GM21723 (cell line): ENCODE measurements at regions not wholly inside any gene's neighbourhood (a gene's known extent, or its start where the extent isn't known, plus 50 kb on each side); places are given as distances from the start of the nearest gene placed in this dataset.

Source experiments
- ATAC-seq: cut with Tn5 transposase; IDR thresholded peaks from one replicate; pipeline ENCODE4 v1.9.1; 2021; ENCODE audit warnings: mild to moderate bottlenecking, moderate library complexity; ENCODE audit not compliant: unreplicated experiment

GRCh38 chr2:81940266-81940955 lies 1635.9 kb upstream of the LRRTM1 start:
- ATAC-seq = no peak

GRCh38 chr2:81937944-81938343 lies 1633.4 kb upstream of the LRRTM1 start:
- no peak for ATAC-seq

GRCh38 chr2:81903534-81903933 lies 1599.0 kb upstream of the LRRTM1 start:
- no peak for ATAC-seq

GRCh38 chr2:81901017-81901416 lies 1596.5 kb upstream of the LRRTM1 start:
- ATAC-seq = no peak

- no peak for ATAC-seq
Measured at GRCh38 chr2:81895620-81896250, 1591.2 kb upstream of the LRRTM1 start.

DNA sequence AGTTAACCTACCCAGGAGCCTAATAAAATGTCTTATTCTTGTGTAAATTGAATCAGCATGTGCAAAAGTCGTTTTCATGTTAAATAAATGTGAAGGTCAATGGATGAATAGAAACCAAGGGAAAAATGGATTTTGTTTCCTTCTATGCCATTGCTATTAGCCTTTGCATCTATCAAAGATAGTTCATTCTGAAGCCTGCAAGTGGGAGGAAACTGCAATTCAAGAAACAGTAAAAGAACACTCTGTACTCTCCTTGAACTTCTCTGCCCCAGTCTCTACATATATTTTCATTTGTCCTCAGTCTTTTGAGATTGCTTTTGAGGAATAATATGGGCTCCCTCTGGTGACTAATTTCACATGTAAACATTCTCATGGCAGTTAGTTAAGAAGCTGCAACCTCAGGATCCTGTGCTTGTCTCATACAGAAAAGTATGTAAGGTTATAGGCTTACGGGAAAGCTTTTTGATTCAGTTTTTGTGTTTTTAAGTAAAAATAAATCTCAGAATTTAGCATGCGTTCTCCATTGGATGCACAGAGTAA lies 1590.0 kb upstream of the LRRTM1 start:
- ATAC-seq = no peak

- no peak for ATAC-seq
Measured at GRCh38 chr2:81876624-81877023, 1572.1 kb upstream of the LRRTM1 start.

- ATAC-seq = no peak
Measured at GRCh38 chr2:81872006-81872405, 1567.5 kb upstream of the LRRTM1 start.

- ATAC-seq = no peak
Measured at GRCh38 chr2:81870119-81870518, 1565.6 kb upstream of the LRRTM1 start.

DNA sequence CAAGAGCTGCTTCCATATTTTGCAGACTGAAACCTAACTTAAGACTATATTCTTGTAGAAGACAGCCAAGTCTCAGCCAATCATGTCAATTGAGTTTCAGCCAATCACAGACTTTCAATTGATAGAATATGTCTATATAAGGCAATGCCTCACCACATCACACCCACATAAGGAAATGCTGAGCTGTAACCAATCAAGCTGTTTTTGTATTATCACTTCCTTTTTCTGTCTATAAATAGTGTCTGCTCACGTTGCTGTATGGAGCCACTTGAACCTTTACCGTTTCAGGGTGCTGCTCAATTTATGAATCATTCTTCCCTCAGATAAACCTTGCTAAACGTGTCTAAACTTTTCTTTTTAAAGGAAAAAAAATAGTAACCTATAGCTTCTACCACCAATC lies 1554.4 kb upstream of the LRRTM1 start:
- ATAC-seq = no peak

- ATAC-seq = no peak
Measured at GRCh38 chr2:81853341-81853740, 1548.8 kb upstream of the LRRTM1 start.

DNA sequence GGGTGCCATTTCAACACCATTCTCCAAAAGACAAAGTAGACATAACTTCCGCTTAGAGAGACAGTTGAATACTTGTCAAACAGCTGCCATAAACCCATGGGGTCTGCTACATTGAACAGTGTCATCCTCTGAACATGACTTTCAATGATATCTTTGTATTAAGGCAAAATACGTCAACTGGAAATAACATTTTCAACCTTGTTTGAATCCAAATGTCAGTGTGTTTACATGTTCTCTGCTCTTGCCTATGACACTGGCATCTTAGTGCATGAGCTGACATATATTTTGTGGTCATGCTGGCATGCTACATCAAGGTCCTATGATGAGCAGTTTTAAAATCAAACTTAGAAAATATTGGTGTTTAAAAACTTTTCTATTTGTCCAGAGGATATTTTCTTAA lies 1548.1 kb upstream of the LRRTM1 start:
- no peak for ATAC-seq

DNA sequence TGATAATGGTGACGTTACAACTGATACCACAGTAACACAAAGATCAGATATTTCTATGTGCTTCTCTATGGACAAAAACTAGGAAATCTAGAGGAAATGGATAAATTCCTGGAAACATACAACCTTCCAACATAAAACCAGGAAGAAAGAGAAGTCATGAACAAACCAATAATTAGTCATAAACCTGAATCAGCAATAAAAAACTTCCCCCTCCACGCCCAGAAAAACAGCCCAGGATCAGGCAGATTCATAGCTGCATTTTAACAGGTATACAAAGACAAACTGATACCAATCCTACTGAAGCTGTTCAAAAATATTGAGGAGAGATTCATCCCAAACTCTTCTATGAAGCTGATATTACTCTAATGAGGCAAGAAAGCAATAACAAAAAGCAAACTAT lies 1535.2 kb upstream of the LRRTM1 start:
- no peak for ATAC-seq

- no peak for ATAC-seq
Measured at GRCh38 chr2:81835321-81836000, 1530.9 kb upstream of the LRRTM1 start.

GRCh38 chr2:81786811-81787210 lies 1482.3 kb upstream of the LRRTM1 start:
- ATAC-seq = no peak

- ATAC-seq = no peak
Measured at GRCh38 chr2:81767187-81767912, 1462.8 kb upstream of the LRRTM1 start.

DNA sequence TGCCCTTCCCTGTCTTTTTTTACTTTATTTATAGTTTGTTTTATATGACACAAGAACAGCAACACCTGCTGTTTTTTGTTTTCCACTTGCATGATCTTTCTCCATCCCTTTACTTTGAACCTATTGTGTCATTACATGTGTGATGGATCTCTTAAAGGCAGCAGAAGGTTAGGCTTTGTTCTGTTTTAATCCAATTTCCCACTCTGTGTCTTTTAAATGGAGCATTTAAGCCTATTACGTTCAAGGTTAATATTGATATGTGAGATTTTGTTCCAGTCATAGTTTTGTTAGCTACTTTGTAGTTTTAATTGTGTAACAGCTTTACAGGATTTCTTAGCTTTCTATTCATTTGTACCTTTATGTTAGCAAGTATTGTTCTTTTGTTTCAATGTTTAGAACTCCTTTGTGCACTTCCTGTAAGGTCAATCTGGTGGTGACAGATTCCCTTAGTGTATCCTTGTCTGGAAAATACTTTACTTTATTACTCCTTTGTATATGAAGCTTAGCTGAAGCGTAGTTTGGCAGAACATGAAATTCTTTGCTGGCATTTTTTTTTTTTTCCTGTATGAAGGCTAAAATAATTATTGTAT lies 1443.0 kb upstream of the LRRTM1 start:
- no peak for ATAC-seq

DNA sequence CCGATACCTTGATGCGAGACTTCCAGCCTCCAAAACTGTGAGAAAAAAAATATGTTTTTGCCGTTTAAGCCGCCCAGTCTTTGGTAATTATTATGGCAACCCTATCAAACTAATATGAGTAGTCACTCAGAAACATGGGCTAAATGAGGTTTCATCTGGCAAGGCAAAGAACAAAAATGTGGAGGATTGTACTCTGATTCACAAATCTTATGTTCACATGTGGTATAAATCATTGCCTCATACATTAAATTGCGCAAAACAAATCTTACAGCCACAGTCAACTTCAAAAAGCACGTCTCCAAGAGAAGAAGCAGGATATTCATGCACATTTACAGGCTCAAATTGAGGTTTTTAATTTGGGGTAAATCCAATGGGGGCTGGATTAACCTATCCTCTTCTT lies 1435.4 kb upstream of the LRRTM1 start:
- ATAC-seq = no peak

- no peak for ATAC-seq
Measured at GRCh38 chr2:81734981-81735380, 1430.4 kb upstream of the LRRTM1 start.

DNA sequence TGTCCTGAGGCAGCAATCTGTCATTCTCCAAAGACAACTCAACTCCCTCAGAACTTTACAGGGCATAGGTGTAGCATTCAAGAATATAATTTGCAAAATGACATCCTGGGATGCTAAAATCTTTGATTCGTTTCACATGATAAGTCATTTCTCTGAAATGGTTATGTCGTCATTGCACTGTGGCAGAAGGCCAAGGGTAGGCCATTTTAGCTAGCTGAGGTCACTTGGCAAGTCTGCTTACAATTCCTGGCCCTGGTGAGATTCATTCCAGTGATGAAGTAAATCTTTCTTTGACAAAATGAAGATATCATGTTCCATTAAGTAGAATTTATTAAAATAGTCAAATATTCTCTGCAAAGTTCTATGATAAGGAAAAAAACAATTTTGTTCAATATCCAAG lies 1410.3 kb upstream of the LRRTM1 start:
- ATAC-seq = no peak

DNA sequence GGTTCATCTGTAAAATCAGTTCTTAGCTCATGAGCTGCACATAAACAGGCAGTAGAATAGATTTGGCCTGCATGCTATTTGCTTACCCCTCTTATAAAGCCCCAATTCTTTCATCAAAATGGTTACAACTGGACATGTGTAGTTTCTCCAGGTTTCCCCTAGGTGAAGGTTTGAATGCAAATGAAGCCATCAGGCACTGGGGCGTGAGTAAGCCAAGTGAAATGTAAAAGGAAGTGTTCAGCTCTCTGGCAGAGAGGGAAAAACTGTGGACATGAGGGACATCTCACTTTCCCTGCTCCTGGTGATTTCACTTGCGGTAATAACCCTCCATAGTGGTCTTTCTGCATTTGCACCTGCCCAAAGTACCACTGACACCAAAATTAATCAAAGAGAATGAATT lies 1402.3 kb upstream of the LRRTM1 start:
- no peak for ATAC-seq
